Thyroid gland (tissue), 4 donors: ENCODE measurements at regions not wholly inside any gene's neighbourhood (a gene's known extent, or its start where the extent isn't known, plus 50 kb on each side); places are given as distances from the start of the nearest gene placed in this dataset.

Source experiments
- DNase-seq, 2 donors: peaks; one replicate each; pipeline ENCODE4 v3.0.0-alpha.2; 2019
- H3K27ac ChIP-seq, 3 donors: fragments of 200-600 bp; sonication (generic); 1 replicate in 2 of 3; 2 replicates in 1 of 3; pipeline ENCODE4 v1.5.1; 2016 to 2019; ENCODE audit warnings: mild to moderate bottlenecking in 1 of 3, moderate library complexity in 1 of 3
- H3K27me3 ChIP-seq: fragments of 200-600 bp; sonication (generic); one replicate; pipeline ENCODE4 v1.5.1; 2019
- H3K36me3 ChIP-seq, 2 donors: fragments of 200-600 bp; sonication (generic); one replicate each; pipeline ENCODE4 v1.5.1; 2016 to 2019
- H3K4me1 ChIP-seq, 2 donors: fragments of 200-600 bp; sonication (generic); one replicate each; pipeline ENCODE4 v1.5.1; 2017 to 2019
- H3K4me3 ChIP-seq, 3 donors: fragments of 200-600 bp; sonication (generic); replicated peaks in 1 of 3; 1 replicate in 2 of 3; 2 replicates in 1 of 3; pipeline ENCODE4 v1.5.1; 2016; ENCODE audit warnings: mild to moderate bottlenecking in 1 of 3
- H3K9me3 ChIP-seq: fragments of 200-600 bp; sonication (generic); one replicate; pipeline ENCODE4 v1.5.1; 2017
- CTCF ChIP-seq, 6 experiments: fragments of 200-600 bp in 3 of 6; fragments of 450-650 bp in 3 of 6; sonication (generic) in 3 of 6; IDR thresholded peaks; one replicate each; pipeline ENCODE4 v1.5.1; 2016 to 2019; ENCODE audit warnings: antibody characterized with exemption in 6 of 6, mild to moderate bottlenecking in 2 of 6, inconsistent platforms in 1 of 6, moderate library complexity in 1 of 6
- POLR2A ChIP-seq, 2 donors: fragments of 450-650 bp; IDR thresholded peaks; one replicate each; pipeline ENCODE4 v1.6.1; 2017; ENCODE audit warnings: antibody characterized with exemption in 2 of 2, mild to moderate bottlenecking in 2 of 2, moderate library complexity in 1 of 2
- WGBS, 2 donors: methylation state at CpG; one replicate each; pipeline ENCODE4 v1.1.5; 2017; 5-methylcytosine and 5-hydroxymethylcytosine counted together
- intact Hi-C: fragments of 100-400 bp; cut with DNase I; formaldehyde crosslinking; loops from one replicate; pipeline ENCODE4 v1.15.1; 2023

- intact Hi-C loops = no loop called here
- no peak overlapping the region for H3K27ac ChIP-seq
- WGBS, 2 donors = 44 to 46% methylated on average over 3 of the region's 3 CpGs
Observed at GRCh38 chr7:112594397-112594796, 113.6 kb downstream of the LSMEM1 start.

GRCh38 chr7:112596260-112596659 is 115.5 kb downstream of the LSMEM1 start:
- no peak for TF ChIP-seq CTCF (IDR thresholded peaks at IDR 0.05)
- TF ChIP-seq POLR2A (IDR thresholded peaks at IDR 0.05) = no peak
- Histone ChIP-seq H3K36me3 (no peaks in the 10 kb centered on the region), H3K4me1 (no peaks in the 10 kb centered on the region), H3K27me3 (no peaks in the 10 kb centered on the region), H3K27ac (no peak overlapping the region), H3K4me3 (no peak overlapping the region), H3K9me3 (no peaks in the 10 kb centered on the region)
- no peak for DNase-seq
- 57 to 75% methylated on average over 3 of the region's 3 CpGs for WGBS, 2 donors
- intact Hi-C loops = no loop called here

More at GRCh38 chr7:112594397-112594796, 113.6 kb downstream of the LSMEM1 start:
- no peak for TF ChIP-seq CTCF (IDR thresholded peaks at IDR 0.05)
- TF ChIP-seq POLR2A (IDR thresholded peaks at IDR 0.05) = no peak
- no peak overlapping the region for H3K4me3 ChIP-seq
- no peaks in the 10 kb centered on the region for H3K4me1 ChIP-seq
- no peak for DNase-seq
- H3K9me3 ChIP-seq = no peaks in the 10 kb centered on the region
- no peaks in the 10 kb centered on the region for H3K36me3 ChIP-seq
- H3K27me3 ChIP-seq = no peaks in the 10 kb centered on the region

- Histone ChIP-seq H3K27me3 (no peaks in the 10 kb centered on the region), H3K27ac (no peak overlapping the region), H3K4me1 (no peaks in the 10 kb centered on the region), H3K36me3 (no peaks in the 10 kb centered on the region), H3K9me3 (no peaks in the 10 kb centered on the region), H3K4me3 (no peak overlapping the region)
- intact Hi-C loops = no loop called here
- TF ChIP-seq CTCF (IDR thresholded peaks at IDR 0.05) (no peak), POLR2A (IDR thresholded peaks at IDR 0.05) (no peak)
- WGBS, 2 donors = 83 to 85% methylated on average over 2 of the region's 2 CpGs
- no peak for DNase-seq
Observed at GRCh38 chr7:112596981-112597380, 116.2 kb downstream of the LSMEM1 start.

- H3K4me1 ChIP-seq = no peaks in the 10 kb centered on the region
- DNase-seq = no peak
- WGBS, 2 donors = 87 to 91% methylated on average over 1 of the region's 1 CpG
- H3K27me3 ChIP-seq = no peaks in the 10 kb centered on the region
- H3K4me3 ChIP-seq = no peak overlapping the region
- no peak overlapping the region for H3K27ac ChIP-seq
- H3K36me3 ChIP-seq = no peaks in the 10 kb centered on the region
- H3K9me3 ChIP-seq = no peaks in the 10 kb centered on the region
- TF ChIP-seq CTCF (IDR thresholded peaks at IDR 0.05) (no peak), POLR2A (IDR thresholded peaks at IDR 0.05) (no peak)
- intact Hi-C loops = no loop called here
Observed at GRCh38 chr7:112603673-112604072, 122.9 kb downstream of the LSMEM1 start.

GRCh38 chr7:112610636-112611035 is 129.8 kb downstream of the LSMEM1 start:
- intact Hi-C loops = no loop called here
- no peak for DNase-seq
- Histone ChIP-seq H3K4me1 (no peaks in the 10 kb centered on the region), H3K36me3 (no peaks in the 10 kb centered on the region), H3K4me3 (no peak overlapping the region), H3K9me3 (no peaks in the 10 kb centered on the region), H3K27ac (no peak overlapping the region), H3K27me3 (no peaks in the 10 kb centered on the region)
- TF ChIP-seq CTCF (IDR thresholded peaks at IDR 0.05) = no peak
- TF ChIP-seq POLR2A (IDR thresholded peaks at IDR 0.05) = no peak
- 61 to 67% methylated on average over 1 of the region's 1 CpG for WGBS, 2 donors
